T47D (cell line): ENCODE measurements at regions not wholly inside any gene's neighbourhood (a gene's known extent, or its start where the extent isn't known, plus 50 kb on each side); places are given as distances from the start of the nearest gene placed in this dataset.

Experiments
- DNase-seq, 2 experiments: peaks; one replicate each; pipeline versions ENCODE4 v3.0.0 to v3.0.0-alpha.2; 2011 to 2012; ENCODE audit warnings: low read depth in 1 of 2, low spot score in 1 of 2
- JUND ChIP-seq: IDR thresholded peaks from 2 replicates; pipeline ENCODE4 v1.6.1; 2012; ENCODE audit warnings: low read depth
- in situ Hi-C: cut with HindIII; loops from 2 replicates; pipeline ENCODE4 v1.10.0; 2016; ENCODE audit warnings: low sequenced_read_pairs, low pct_unique_long_range_greater_than_20kb

- no peak for TF ChIP-seq JUND
- in situ Hi-C loops, result no loop called here
- no peak for DNase-seq
These were observed 495.3 kb upstream of the NMUR2 start for GRCh38 chr5:152900332-152900731.

GRCh38 chr5:152901754-152902153 lies 496.7 kb upstream of the NMUR2 start:
- TF ChIP-seq JUND, result no peak
- in situ Hi-C loops, result no loop called here
- DNase-seq, result no peak

- in situ Hi-C loops, result no loop called here
- no peak for DNase-seq
- TF ChIP-seq JUND, result no peak
These were observed 500.2 kb upstream of the NMUR2 start for GRCh38 chr5:152905286-152905685.

GRCh38 chr5:152907488-152908245 lies 502.6 kb upstream of the NMUR2 start:
- DNase-seq, result no peak
- TF ChIP-seq JUND, result no peak
- in situ Hi-C loops, result no loop called here

GRCh38 chr5:152912924-152913323 lies 507.8 kb upstream of the NMUR2 start:
- in situ Hi-C loops, result no loop called here
- TF ChIP-seq JUND, result peak; percentile 94

GRCh38 chr5:152932621-152933020 lies 527.5 kb upstream of the NMUR2 start:
- no peak for DNase-seq
- in situ Hi-C loops, result no loop called here
- no peak for TF ChIP-seq JUND

More at GRCh38 chr5:152912924-152913323, 507.8 kb upstream of the NMUR2 start:
- DNase-seq, result peak; percentile 31 to 71

- in situ Hi-C loops, result no loop called here
- DNase-seq, result no peak
These were observed 528.0 kb upstream of the NMUR2 start for GRCh38 chr5:152933056-152933455.

GRCh38 chr5:152938630-152939029 lies 533.6 kb upstream of the NMUR2 start:
- in situ Hi-C loops, result no loop called here
- DNase-seq, result no peak
- no peak for TF ChIP-seq JUND

More at GRCh38 chr5:152933056-152933455, 528.0 kb upstream of the NMUR2 start:
- TF ChIP-seq JUND, result no peak

- in situ Hi-C loops, result no loop called here
- no peak for DNase-seq
- TF ChIP-seq JUND, result no peak
These were observed 537.7 kb upstream of the NMUR2 start for GRCh38 chr5:152942633-152943336.

GRCh38 chr5:152953788-152954483 lies 536.5 kb upstream of the GRIA1 start:
- DNase-seq, result no peak
- in situ Hi-C loops, result no loop called here

GRCh38 chr5:152956943-152957613 lies 533.4 kb upstream of the GRIA1 start:
- no peak for TF ChIP-seq JUND
- DNase-seq, result peak in 1 of 2 experiments; percentile 43
- in situ Hi-C loops, result no loop called here

More at GRCh38 chr5:152953788-152954483, 536.5 kb upstream of the GRIA1 start:
- no peak for TF ChIP-seq JUND

GRCh38 chr5:152978141-152978835 lies 512.2 kb upstream of the GRIA1 start:
- in situ Hi-C loops, result no loop called here
- DNase-seq, result no peak

More at GRCh38 chr5:152978141-152978835, 512.2 kb upstream of the GRIA1 start:
- no peak for TF ChIP-seq JUND
